Thyroid gland (tissue), 4 donors: ENCODE measurements at regions not wholly inside any gene's neighbourhood (a gene's known extent, or its start where the extent isn't known, plus 50 kb on each side); places are given as distances from the start of the nearest gene placed in this dataset.
"Not testable (repeated sequence)": the region's sequence is repeated elsewhere in the genome, so short reads cannot be mapped to it uniquely, and the experiment has no call there.

ENCODE experiments used
- POLR2A ChIP-seq, 2 donors: fragments of 450-650 bp; IDR thresholded peaks; one replicate each; pipeline ENCODE4 v1.6.1; 2017; ENCODE audit warnings: antibody characterized with exemption in 2 of 2, mild to moderate bottlenecking in 2 of 2, moderate library complexity in 1 of 2
- TF ChIP-seq, protein P1 (sequence below), 6 experiments: fragments of 200-600 bp in 3 of 6; fragments of 450-650 bp in 3 of 6; sonication (generic) in 3 of 6; IDR thresholded peaks; one replicate each; pipeline ENCODE4 v1.5.1; 2016 to 2019; ENCODE audit warnings: antibody characterized with exemption in 6 of 6, mild to moderate bottlenecking in 2 of 6, inconsistent platforms in 1 of 6, moderate library complexity in 1 of 6

DNA sequence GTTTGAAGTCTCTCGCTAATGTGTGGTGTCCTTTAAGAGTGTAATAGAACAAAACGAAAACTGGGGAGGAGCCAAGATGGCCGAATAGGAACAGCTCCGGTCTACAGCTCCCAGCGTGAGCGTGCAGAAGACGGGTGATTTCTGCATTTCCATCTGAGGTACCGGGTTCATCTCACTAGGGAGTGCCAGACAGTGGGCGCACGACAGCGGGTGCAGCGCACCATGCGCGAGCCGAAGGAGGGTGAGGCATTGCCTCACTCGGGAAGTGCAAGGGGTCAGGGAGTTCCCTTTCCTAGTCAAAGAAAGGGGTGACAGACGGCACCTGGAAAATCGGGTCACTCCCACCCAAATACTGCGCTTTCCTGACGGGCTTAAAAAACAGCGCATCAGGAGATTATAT lies 661.2 kb upstream of the HS3ST1 start:
- TF ChIP-seq POLR2A (IDR thresholded peaks at IDR 0.05): not testable (repeated sequence)
- TF ChIP-seq, protein P1, sequence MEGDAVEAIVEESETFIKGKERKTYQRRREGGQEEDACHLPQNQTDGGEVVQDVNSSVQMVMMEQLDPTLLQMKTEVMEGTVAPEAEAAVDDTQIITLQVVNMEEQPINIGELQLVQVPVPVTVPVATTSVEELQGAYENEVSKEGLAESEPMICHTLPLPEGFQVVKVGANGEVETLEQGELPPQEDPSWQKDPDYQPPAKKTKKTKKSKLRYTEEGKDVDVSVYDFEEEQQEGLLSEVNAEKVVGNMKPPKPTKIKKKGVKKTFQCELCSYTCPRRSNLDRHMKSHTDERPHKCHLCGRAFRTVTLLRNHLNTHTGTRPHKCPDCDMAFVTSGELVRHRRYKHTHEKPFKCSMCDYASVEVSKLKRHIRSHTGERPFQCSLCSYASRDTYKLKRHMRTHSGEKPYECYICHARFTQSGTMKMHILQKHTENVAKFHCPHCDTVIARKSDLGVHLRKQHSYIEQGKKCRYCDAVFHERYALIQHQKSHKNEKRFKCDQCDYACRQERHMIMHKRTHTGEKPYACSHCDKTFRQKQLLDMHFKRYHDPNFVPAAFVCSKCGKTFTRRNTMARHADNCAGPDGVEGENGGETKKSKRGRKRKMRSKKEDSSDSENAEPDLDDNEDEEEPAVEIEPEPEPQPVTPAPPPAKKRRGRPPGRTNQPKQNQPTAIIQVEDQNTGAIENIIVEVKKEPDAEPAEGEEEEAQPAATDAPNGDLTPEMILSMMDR (IDR thresholded peaks at IDR 0.05): not testable (repeated sequence)
